HG03280 (cell line): ENCODE measurements at regions not wholly inside any gene's neighbourhood (a gene's known extent, or its start where the extent isn't known, plus 50 kb on each side); places are given as distances from the start of the nearest gene placed in this dataset.

Source experiments
- ATAC-seq: cut with Tn5 transposase; IDR thresholded peaks from one replicate; pipeline ENCODE4 v1.9.1; 2021; ENCODE audit warnings: mild to moderate bottlenecking, moderate library complexity; ENCODE audit not compliant: unreplicated experiment

DNA sequence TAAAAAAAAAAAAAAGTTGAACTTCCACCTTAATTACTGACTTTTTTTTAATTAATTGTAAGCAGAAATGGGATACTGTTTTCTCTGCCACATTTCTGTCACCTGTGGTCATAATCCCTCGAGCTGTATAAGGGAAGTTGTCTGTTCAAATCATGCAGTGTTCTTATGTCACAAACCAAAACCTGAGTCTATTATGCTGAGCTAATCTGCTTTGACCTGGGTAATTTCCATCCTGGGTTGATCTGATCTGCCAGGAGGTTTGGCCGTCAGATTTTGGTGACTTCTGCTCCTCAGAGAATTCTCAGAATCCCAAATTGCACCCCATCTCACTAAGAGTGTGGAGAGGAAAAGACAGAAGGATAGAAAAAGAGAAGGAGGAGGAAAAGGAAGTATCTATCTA is 683.1 kb downstream of the KCTD8 start:
- no peak for ATAC-seq

DNA sequence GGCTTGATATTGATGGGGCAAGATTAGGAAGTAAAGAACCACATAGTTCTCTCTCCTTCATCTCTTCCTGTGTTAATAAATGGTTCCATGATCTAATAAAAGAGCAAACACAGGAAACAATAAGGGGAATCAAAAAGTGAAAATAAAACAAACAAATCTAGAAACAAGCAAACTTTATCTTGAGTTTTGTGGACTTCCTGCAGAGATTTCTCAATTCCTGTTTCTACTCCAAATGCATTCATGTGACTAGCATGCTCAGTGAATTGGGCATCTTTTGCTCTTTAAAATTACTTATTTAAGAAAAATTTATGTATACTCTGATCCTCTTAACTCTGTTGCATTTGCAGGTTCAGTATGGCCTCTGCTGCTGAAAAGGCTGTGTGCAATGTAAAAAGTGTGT is 682.0 kb downstream of the KCTD8 start:
- ATAC-seq, result no peak

DNA sequence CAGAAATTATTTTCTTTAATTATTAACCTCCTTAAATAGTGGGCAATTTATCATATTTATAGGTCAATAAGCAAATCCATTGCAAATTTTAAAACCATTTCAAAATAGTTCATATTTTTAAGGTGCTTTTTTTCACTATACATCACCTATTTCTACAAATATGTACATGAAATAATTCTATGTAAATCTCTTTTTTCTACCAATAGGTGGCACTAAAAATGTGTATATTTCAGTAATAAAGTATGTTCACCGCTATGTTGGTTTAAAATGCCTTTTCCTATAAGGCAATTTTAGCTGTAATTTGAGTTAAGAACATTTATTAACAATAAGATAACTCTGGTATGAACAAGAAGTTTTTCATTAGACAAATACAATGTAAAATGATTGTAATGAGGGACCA is 672.2 kb downstream of the KCTD8 start:
- no peak for ATAC-seq

DNA sequence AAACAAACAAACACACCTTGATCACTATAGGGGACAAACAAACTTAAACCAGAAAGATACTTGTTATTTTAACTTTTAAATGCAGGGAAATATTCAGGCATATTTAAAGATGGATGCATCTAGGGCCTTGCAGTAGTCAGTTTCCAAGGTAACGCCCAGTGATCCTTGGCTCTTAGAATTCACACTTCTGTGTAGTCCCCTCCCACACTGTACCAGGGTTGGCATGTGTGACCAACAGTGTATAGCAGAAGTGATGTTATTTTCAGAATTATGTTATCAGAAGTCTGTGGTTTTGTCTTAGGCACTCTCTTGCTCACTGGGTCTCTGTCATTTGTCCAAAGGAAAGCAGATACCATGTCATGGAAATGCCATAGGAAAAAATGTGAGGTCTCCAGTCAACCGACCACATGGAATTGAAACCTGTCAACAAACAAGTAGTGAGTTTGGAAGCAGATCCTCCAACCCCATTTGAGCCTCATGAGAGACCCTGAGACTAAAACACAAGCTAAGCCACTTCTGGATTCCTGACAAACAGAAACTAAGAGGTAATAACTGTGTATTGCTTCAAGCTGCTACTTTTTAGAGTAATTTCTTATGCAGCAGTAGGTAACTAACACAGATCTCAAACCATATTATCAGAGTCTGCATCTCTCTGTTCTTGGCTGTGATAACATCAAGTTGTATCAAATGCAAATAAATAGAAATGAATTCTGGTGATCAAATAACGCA is 670.3 kb downstream of the KCTD8 start:
- no peak for ATAC-seq

DNA sequence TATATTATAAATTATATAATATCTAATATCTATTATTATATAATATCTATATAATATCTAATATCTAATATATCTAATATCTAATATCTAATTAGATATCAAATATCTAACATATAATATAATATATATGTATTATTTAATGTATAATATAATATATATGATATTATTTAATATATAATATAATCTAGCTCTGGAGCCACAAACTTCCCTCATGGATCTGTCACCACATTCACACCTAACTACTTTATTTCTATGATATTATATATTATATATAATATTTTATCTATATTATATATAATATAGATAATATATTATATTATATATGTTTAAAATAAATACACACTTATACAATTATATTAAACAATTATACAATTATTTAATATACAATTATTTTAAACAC is 667.5 kb downstream of the KCTD8 start:
- ATAC-seq, result no peak

DNA sequence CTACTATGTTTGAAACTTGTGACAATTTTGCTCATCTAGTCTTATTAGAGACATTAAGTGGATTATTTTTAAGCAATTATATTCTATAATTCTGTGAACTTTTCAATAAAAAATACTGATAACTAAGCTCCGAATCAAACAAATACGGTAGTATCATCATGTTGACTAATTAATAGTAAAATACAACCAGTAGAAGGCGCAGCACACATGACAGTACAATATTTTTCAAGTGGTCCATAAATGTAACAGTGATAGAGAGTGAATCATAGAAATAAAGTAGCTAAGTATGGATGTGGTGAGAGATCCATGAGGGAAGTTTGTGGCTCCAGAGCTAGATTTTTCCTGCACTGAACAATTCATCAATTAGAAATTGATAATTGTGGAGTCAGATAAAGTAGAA is 666.2 kb downstream of the KCTD8 start:
- no peak for ATAC-seq

DNA sequence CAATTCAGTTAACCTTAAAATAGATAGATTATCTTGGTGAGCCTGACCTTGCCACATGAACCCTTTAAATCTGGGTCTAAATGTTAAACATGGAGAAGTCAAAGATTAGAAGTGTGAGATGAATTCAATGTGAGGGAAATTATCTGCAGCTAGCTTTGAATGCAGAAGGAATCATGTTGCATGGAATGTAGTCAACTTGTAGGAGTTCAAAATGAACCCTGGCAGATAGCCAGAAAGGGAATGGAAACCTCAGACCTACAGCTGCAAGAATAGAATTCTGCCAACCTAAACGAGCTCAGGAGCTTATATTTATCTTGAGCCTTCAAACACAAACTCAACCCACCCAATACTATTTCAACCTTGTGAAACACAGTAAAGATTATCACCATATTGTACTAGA is 632.5 kb downstream of the KCTD8 start:
- ATAC-seq, result no peak

DNA sequence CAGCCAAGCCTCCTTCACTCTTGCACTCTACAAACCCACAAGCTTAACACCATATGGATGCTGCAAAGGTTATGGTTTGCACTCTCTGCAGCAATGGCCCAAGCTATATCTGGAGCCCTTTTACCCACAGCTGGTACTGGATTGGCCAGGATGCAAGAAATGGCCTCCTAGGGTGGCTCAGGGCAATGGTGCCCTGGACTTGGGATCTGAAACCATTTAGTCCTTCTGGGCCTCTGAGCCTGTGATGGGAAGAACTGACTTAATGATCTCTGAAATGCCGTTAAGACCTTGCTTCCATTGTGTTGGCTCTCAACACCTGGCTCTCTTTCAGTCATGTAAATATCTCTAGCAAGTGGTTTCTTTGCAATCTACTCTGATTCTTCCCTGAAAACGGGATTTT is 626.0 kb downstream of the KCTD8 start:
- ATAC-seq, result no peak

DNA sequence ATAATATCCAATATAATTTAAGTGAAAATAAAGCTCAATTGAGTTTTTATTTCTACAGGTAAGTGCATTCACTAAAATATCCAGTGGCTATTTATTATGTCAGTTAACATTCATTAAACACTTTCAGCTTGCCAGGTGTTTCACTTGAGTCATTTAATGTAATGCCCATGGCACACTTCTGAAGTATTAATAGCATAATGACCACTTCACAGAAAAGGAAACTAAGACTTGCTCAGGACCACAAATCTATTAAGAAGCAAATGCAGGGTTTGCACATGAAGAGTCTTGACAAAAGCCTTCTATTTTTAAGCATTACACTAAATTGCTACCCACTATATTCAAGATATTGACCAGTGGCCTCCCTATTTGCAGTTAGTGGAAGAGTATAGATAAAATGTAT is 612.7 kb downstream of the KCTD8 start:
- no peak for ATAC-seq

DNA sequence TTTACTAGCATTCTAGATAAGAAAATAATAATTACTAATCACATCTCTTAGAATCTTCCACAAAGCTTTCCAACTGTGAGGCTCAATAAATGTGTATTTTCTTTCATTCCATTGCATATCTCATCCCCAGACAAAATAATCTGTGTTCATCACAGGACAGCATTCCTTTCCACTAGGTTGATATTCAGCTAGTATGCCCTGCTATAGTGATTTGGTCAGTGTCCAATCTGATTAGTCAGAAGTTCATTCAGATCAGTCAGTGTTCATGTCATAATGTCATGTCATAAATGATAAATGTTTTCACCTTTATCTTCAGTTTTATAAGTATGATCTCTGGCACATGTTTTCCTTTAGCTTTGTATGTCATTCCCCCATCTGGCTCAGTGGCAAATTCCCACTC is 611.4 kb downstream of the KCTD8 start:
- no peak for ATAC-seq

DNA sequence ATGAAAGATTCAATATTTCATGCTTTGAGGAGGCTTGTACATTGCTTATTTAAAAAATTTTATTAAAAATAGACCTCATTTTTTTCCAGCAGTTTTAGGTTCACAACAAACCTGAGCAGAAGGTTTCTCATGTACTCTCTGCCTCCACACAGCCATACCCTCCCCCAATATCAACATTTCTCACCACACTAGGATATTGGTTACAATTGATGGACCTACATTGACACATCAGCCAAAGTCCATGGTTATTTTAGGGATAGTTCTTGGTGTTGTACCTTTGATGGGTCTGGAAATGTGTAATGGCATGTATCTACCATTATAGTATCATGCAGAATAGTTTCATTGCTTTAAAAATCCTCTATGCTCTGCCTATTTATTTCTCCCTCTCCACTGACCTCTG is 611.0 kb downstream of the KCTD8 start:
- ATAC-seq, result no peak

DNA sequence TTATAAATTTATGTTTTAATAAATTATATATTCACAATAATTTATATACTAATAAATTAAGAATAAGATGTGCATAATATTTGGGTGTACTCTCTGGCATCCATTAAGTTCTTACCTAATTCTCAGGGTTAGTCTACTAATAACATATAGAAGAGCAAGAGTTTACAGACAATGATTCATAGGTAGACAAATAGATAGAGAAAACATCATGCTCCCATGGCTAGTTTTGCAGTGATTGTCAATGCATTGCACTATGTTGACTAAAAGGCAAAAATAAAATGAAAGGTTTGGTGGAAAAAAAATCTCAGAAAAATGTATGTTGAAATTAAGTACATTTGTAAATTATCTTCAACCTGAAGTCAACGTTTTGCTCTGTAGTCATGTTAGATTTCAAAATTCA is 606.0 kb downstream of the KCTD8 start:
- ATAC-seq, result no peak

DNA sequence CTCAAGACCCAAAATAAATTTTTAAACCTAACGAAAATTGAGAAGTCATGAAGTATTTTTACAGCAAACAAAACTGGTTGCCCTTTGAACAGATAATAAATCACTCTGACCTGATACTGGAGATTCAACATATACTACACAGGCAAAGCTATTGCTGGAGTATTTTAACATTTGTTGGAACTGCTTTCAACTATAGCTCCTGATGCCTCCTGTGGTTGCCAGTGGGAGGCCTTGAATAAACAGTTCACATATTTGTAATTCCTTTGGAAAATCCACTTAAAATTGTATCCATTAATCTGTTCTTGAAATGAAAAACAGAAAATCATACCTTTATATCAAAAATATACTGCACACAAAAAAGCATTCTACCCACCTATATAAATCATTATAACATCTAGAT is 605.1 kb downstream of the KCTD8 start:
- no peak for ATAC-seq

DNA sequence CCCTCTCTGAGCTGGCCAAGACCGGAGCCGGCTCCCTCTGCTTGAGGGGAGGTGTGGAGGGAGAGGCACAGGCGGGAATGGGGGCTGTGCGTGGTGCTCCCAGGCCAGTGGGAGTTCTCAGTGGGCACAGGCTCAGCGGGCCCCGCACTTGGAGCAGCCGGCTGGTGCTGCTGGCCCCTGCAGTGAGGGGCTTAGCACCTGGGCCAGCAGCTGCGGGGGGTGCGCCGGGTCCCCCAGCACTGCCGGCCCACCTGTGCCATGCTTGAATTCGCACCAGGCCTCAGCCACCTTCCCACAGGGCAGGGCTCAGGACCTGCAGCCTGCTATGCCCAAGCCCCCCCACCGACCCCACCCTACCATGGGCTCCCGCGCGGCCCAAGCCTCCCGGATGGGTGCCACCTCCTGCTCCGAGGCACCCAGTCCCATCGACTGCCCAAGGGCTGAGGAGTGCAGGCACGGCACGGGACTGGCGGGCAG is 602.5 kb downstream of the KCTD8 start:
- no peak for ATAC-seq

DNA sequence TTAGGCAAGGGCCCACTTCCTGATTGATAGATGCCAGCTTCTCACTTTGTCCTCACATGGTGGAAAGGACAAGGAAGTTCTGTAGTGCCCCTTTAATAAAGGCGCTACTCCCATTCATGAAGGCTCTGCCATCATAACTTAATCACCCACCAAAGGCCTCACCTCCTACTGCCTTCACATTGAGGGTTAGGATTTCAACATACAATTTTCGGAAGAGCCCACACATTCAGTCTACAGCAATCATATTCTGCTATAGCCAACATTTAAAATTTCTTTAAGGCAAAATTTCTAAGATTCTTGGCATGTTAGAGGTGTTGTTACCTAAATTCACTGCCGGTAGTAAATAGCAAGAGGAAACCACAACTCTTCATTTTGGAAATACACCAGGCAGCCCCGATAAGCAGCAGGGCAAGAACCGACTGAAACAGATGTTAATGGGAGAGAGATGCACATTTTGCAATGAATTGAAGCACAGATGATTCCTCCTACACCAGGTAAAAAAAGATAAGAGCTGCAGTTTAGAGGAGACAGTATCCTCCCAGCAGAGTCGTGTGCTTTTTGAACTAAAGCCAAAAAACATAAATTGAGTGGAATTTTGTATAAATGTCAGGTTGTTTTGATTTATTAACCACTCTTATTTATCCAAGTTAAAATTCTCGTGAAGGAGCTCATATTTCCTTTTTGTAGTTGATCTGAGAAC is 594.9 kb downstream of the KCTD8 start:
- ATAC-seq, result no peak

DNA sequence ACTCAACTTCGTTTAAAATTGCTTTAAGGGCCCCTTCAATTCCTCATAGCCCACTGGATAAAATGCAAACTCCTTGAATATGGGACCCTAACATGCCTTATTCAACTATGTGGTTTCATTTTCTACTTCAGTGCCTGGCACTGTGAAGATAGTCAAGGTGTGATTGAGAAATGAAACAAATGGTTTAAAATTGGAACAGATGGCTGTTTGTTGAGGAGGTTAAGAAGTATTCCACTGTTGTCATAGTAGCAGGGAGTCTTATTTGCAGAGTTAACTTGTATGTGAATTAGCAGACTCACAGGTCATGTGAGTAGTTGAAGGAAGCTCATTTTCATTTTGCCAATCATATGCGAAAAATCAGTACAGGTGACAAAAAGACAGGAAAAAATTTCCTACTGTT is 593.3 kb downstream of the KCTD8 start:
- no peak for ATAC-seq

DNA sequence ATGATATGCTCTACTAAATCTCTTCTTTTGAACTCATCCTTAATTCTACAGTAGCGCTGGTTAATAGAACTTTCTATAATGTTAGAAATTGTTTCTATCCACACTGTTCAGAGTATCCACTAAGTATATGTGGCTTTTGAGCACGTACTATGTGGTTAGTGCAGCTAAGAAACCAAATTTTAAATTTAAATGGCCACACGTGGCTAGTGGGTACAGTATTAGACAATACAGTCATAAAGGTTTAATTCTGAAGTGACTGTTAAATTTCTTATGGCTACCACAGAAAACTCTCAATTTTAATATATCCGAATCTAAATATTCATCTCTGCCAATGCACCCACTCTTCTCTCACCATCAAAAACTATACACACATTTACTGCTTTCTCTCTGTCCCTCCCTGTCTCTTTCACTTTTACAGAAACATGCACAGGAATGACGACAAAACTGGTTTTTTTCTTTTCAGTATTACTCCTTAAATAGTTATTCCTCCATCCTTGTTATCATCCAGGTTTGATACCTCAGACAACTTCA is 583.9 kb downstream of the KCTD8 start:
- no peak for ATAC-seq

DNA sequence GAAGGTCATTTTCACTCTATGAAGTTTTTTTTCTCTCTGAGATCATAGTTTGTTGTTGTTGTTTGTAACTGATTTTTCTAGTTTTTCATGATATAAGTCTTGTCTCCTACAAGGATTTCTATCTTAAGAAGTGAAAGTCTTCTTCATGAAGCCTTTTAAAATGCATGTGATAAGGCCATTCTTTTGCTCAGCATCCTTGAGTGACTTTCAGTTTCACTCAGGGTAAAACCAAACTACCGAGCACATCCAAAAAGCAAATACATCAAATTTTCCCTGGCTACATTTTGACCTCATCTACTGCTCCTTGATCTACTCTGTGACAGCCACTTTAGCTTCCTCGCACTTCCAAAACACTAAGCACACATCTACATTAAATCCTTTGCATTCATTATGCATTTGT is 580.7 kb downstream of the KCTD8 start:
- ATAC-seq, result no peak

DNA sequence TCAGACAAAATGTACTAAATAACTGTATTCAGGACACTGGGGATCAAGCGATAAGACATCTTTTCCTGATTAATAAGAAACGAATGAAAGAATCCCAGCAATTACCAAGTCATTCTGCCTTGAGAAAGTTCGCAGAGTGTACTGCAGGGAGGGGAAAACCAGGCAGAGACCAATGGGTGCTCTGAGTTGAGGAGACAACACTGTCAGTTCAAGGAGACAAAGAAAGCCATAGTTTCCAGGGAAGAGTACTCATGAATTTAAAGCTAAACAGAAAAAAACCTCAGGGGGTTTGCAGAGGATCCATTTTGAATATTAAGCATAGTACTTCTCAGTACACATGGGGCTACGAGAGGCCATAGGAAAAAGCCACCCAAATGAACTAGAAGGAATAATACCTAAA is 573.0 kb downstream of the KCTD8 start:
- no peak for ATAC-seq

DNA sequence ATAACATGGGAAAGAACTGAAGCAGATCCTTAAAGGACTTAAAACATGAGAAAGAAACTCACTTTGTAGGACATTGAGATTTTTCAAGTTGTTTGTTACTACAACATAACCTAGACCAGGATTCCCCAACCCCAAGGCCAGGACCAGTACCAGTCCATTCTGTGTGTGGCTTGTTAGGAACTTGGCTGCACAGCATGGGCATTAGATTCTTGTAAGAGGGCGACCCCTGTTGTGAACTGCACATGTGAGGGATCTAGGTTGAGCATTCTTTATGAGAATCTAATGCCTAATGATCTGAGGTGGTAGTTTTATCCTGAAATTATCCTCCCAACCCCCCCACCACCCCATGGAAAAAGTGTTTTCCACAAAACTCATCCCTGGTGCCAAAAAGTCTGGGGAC is 566.1 kb downstream of the KCTD8 start:
- no peak for ATAC-seq

DNA sequence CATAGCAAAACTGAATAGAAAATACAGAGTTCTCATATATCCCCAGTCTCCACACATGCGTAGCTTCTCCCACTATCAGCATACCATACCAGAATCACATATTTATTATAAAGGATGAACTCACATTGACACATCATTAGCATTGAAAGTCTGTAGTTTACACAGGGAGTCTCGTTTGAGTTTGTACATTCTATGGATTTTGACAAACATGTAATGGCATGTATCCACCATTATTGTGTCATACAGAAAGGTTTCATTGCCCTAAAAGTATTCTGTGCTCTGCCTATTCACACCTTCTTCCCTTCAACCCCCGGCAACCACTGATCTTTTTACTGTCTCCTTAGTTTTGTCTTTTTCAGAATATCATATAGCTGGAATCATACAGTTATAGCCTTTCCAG is 562.4 kb downstream of the KCTD8 start:
- no peak for ATAC-seq

DNA sequence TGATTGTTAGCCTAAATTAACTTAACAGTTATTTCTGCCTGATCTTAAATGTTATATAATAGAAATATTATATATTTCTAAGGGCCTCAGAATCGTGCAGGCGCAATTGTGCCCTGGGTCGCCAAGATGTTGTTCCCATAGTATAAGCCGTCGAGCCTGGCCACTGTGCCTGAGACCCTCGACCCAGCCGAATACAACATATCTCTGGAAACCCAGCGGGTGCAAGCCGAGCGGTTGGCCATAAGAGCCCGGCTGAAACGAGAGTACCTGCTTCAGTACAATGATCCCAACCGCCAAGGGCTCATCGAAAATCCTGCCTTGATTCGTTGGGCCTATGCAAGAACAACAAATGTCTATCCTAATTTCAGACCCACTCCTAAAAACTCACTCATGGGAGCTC is 549.8 kb downstream of the KCTD8 start:
- no peak for ATAC-seq
